MCF 10A (cell line): ENCODE measurements at regions not wholly inside any gene's neighbourhood (a gene's known extent, or its start where the extent isn't known, plus 50 kb on each side); places are given as distances from the start of the nearest gene placed in this dataset.
"Not testable (repeated sequence)": the region's sequence is repeated elsewhere in the genome, so short reads cannot be mapped to it uniquely, and the experiment has no call there.

Experiments used
- BruUV-seq: library from RNA; stranded (reverse); fragments of 400-500 nt; replicated peaks from 2 replicates; lab custom pipeline; 2021; lab: Mats Ljungman, UMichigan
- CTCF ChIA-PET: fragments of 300-600 bp; sonication (Branson Sonifier 250); formaldehyde crosslinking; extraction: SDS; loops from one replicate; lab custom pipeline; 2021; ENCODE audit warnings: antibody characterized with exemption, inconsistent platforms; lab: Yijun Ruan, JAX
- POLR2A ChIA-PET: fragments of 300-600, 350-650 bp; sonication (Branson Sonifier 250); formaldehyde crosslinking; extraction: SDS; loops from one replicate; lab custom pipeline; 2020; ENCODE audit warnings: antibody characterized with exemption, inconsistent platforms; lab: Yijun Ruan, JAX
- DNase-seq: peaks from one replicate; pipeline ENCODE4 v3.0.0-alpha.2; 2018; ENCODE audit not compliant: unreplicated experiment
- H3K27ac Mint-ChIP-seq: one replicate; pipeline ENCODE4 v1.8.0; 2022; ENCODE audit warnings: mild to moderate bottlenecking, low read depth, mixed read lengths; ENCODE audit not compliant: unreplicated experiment
- H3K27me3 Mint-ChIP-seq: one replicate; pipeline ENCODE4 v1.8.0; 2022; ENCODE audit warnings: mixed read lengths; ENCODE audit not compliant: insufficient read depth, unreplicated experiment
- H3K36me3 Mint-ChIP-seq: one replicate; pipeline ENCODE4 v1.8.0; 2022; ENCODE audit warnings: mild to moderate bottlenecking, moderate library complexity, mixed read lengths; ENCODE audit not compliant: insufficient read depth, unreplicated experiment
- H3K4me1 Mint-ChIP-seq: one replicate; pipeline ENCODE4 v1.8.0; 2022; ENCODE audit warnings: mixed read lengths; ENCODE audit not compliant: insufficient read depth, unreplicated experiment
- H3K4me3 Mint-ChIP-seq: one replicate; pipeline ENCODE4 v1.8.0; 2022; ENCODE audit warnings: mild to moderate bottlenecking, moderate library complexity, mixed read lengths; ENCODE audit not compliant: unreplicated experiment
- H3K9me3 Mint-ChIP-seq: one replicate; pipeline ENCODE4 v1.8.0; 2022; ENCODE audit warnings: mixed read lengths; ENCODE audit not compliant: unreplicated experiment
- intact Hi-C: fragments of 100-400 bp; cut with micrococcal nuclease; formaldehyde crosslinking; loops from 2 replicates; pipeline ENCODE4 v1.14.1; 2022
- TF ChIP-seq, protein P1 (sequence below): fragments of 200-600 bp; IDR thresholded peaks from one replicate; pipeline ENCODE4 v1.8.0; 2022; ENCODE audit warnings: antibody characterized with exemption, mild to moderate bottlenecking; ENCODE audit not compliant: unreplicated experiment

DNA sequence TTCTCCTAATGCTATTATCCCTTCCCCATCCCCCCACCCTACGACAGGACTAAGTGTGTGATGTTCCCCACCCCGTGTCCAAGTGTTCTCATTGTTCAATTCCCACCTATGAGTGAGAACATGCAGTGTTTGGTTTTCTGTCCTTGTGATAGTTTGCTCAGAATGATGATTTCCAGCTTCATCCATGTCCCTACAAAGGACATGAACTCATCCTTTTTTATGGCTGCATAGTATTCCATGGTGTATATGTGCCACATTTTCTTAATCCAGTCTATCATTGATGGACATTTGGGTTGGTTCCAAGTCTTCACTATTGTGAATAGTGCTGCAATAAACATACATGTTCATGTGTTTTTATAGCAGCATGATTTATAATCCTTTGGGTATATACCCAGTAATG is 183.4 kb downstream of the MSN start:
- intact Hi-C loops, H3K36me3 Mint-ChIP-seq, CTCF ChIA-PET, POLR2A ChIA-PET, DNase-seq, H3K4me1 Mint-ChIP-seq, H3K4me3 Mint-ChIP-seq, H3K27me3 Mint-ChIP-seq, H3K27ac Mint-ChIP-seq, BruUV-seq: not testable (repeated sequence)
- peaks cover 36% of the 10 kb centered on the region for H3K9me3 Mint-ChIP-seq

DNA sequence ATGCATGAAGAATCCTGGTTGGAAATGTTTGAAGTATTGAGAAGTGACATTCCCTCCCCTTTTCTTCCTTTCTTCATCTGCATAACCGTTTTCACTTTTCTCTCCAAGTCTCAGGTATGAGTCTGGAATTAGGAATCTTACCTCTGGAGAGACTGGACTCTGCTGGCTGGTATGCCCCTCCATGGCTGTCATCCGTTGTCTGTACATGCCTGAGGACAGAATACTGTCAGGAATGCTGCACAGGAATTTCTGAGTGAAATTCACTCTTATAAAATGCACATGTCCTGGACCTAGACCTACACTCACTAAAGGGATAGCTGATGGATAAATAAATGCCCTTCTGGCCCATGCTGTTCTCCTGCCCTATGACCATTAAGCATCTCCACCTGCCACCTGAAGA is 179.5 kb downstream of the MSN start:
- no peak for DNase-seq
- peaks cover 9% of the 10 kb centered on the region for H3K9me3 Mint-ChIP-seq
- CTCF ChIA-PET = no interaction called here

DNA sequence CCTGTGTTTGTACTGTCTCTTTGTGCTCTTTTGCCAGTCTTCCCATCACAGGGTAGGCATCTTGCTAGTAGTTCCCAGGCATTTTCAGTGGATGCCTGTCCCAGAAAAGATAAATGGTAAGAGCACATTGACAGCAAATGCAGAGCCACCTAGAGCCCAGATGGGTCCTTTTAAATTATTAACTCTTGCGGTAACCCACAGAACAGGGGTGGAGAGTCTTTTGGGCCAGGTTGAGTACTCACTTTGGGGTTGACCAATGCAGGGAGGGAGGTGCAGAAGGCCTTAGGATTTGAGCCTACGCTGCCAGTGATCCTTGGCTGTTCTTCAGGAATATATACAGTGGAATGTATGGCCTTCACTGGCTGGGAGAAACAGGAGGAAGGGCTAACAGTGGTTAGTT is 173.8 kb downstream of the MSN start:
- no peak overlapping the region for H3K4me3 Mint-ChIP-seq
- ChIA-PET POLR2A (no interaction called here), CTCF (no interaction called here)
- no peak overlapping the region for H3K27ac Mint-ChIP-seq
- H3K36me3 Mint-ChIP-seq = no peaks in the 10 kb centered on the region
- no peaks in the 10 kb centered on the region for H3K9me3 Mint-ChIP-seq
- no peaks in the 10 kb centered on the region for H3K27me3 Mint-ChIP-seq
- TF ChIP-seq, protein P1, sequence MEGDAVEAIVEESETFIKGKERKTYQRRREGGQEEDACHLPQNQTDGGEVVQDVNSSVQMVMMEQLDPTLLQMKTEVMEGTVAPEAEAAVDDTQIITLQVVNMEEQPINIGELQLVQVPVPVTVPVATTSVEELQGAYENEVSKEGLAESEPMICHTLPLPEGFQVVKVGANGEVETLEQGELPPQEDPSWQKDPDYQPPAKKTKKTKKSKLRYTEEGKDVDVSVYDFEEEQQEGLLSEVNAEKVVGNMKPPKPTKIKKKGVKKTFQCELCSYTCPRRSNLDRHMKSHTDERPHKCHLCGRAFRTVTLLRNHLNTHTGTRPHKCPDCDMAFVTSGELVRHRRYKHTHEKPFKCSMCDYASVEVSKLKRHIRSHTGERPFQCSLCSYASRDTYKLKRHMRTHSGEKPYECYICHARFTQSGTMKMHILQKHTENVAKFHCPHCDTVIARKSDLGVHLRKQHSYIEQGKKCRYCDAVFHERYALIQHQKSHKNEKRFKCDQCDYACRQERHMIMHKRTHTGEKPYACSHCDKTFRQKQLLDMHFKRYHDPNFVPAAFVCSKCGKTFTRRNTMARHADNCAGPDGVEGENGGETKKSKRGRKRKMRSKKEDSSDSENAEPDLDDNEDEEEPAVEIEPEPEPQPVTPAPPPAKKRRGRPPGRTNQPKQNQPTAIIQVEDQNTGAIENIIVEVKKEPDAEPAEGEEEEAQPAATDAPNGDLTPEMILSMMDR = no peak
- no peak for DNase-seq
- intact Hi-C loops = no loop called here
- H3K4me1 Mint-ChIP-seq = no peaks in the 10 kb centered on the region
- BruUV-seq = no TSS peak

More for the DNA sequence above, 179.5 kb downstream of the MSN start:
- Mint-ChIP-seq H3K27me3 (no peaks in the 10 kb centered on the region), H3K4me3 (no peak overlapping the region), H3K4me1 (no peaks in the 10 kb centered on the region), H3K36me3 (no peaks in the 10 kb centered on the region), H3K27ac (no peak overlapping the region)
- intact Hi-C loops = no loop called here
- BruUV-seq = no TSS peak
- TF ChIP-seq, protein P1 = no peak
- POLR2A ChIA-PET = interaction anchor here (0.7 kb wide), 1 partner anchor 73 kb away, joined by 3 read pairs; no protein-coding TSS in a partner anchor

DNA sequence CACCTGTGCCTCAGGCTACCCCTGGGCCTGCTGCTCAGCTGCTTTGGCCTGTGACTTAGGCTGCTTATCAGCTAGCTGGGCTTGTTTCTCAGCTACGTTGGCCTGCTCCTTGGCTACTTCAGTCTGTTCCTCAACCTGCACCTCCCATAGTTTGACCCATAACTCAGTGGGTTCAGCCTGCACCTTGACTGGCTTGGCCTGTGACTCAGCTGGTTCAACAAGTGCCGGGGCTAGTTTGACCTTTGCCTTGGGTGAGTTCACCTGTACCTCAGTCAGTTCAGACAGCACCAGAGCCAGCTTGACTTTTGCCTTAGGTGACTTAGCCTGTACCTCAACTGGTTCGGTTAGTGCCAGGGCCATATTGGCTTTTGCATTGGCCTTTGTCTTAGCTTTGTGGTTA is 171.2 kb downstream of the MSN start:
- intact Hi-C loops = no loop called here
- Mint-ChIP-seq H3K4me1 (no peaks in the 10 kb centered on the region), H3K36me3 (no peaks in the 10 kb centered on the region), H3K4me3 (no peak overlapping the region), H3K27me3 (no peaks in the 10 kb centered on the region), H3K9me3 (no peaks in the 10 kb centered on the region), H3K27ac (no peak overlapping the region)
- BruUV-seq = no TSS peak
- POLR2A ChIA-PET = no interaction called here
- no peak for DNase-seq
- TF ChIP-seq, protein P1 = no peak
- CTCF ChIA-PET = no interaction called here
